Upper lobe of left lung (tissue), 6 donors: ENCODE measurements at regions not wholly inside any gene's neighbourhood (a gene's known extent, or its start where the extent isn't known, plus 50 kb on each side); places are given as distances from the start of the nearest gene placed in this dataset.
"Not testable (repeated sequence)": the region's sequence is repeated elsewhere in the genome, so short reads cannot be mapped to it uniquely, and the experiment has no call there.

Experiments used
- ATAC-seq, 2 donors: fragments of 200-7000 bp; cut with Tn5 transposase; one replicate each; pipeline ENCODE4 v1.9.1; 2022; ENCODE audit warnings: mild to moderate bottlenecking in 2 of 2, moderate library complexity in 2 of 2; ENCODE audit not compliant: low FRiP score in 2 of 2
- DNase-seq, 2 donors: peaks; one replicate each; pipeline ENCODE4 v3.0.0-alpha.2; 2019 to 2020
- H3K27ac ChIP-seq, 4 donors: fragments of 200-600 bp; sonication (generic); one replicate each; pipeline ENCODE4 v1.5.1; 2016 to 2019
- H3K27me3 ChIP-seq, 4 donors: fragments of 200-600 bp; sonication (generic); one replicate each; pipeline ENCODE4 v1.5.1; 2017 to 2019
- H3K36me3 ChIP-seq, 4 donors: fragments of 200-600 bp; sonication (generic); one replicate each; pipeline ENCODE4 v1.5.1; 2016 to 2019
- H3K4me1 ChIP-seq, 4 donors: fragments of 200-600 bp; sonication (generic); one replicate each; pipeline ENCODE4 v1.5.1; 2018 to 2019
- H3K4me3 ChIP-seq, 4 donors: fragments of 200-600 bp; sonication (generic); one replicate each; pipeline ENCODE4 v1.5.1; 2017 to 2019; ENCODE audit warnings: mild to moderate bottlenecking in 2 of 4, moderate library complexity in 1 of 4
- H3K9me3 ChIP-seq, 4 donors: fragments of 200-600 bp; sonication (generic); one replicate each; pipeline ENCODE4 v1.5.1; 2018 to 2019
- CTCF ChIP-seq, 6 experiments: fragments of 450-650 bp in 4 of 6; fragments of 200-600 bp in 2 of 6; sonication (generic) in 2 of 6; IDR thresholded peaks; one replicate each; pipeline ENCODE4 v1.5.1; 2016 to 2019; ENCODE audit warnings: antibody characterized with exemption in 6 of 6
- EP300 ChIP-seq, 4 donors: sonication (generic); formaldehyde crosslinking; IDR thresholded peaks; one replicate each; pipeline ENCODE4 v1.5.1; 2017; ENCODE audit warnings: antibody characterized with exemption in 4 of 4, control low read depth in 2 of 4
- POLR2A ChIP-seq, 4 donors: fragments of 450-650 bp; IDR thresholded peaks; one replicate each; pipeline ENCODE4 v1.5.1; 2016 to 2017; ENCODE audit warnings: antibody characterized with exemption in 4 of 4, mild to moderate bottlenecking in 2 of 4
- POLR2AphosphoS5 ChIP-seq, 2 donors: sonication (generic); formaldehyde crosslinking; IDR thresholded peaks; one replicate each; pipeline ENCODE4 v1.5.1; 2017; ENCODE audit warnings: antibody characterized with exemption in 2 of 2
- WGBS, 2 donors: methylation state at CpG; one replicate each; pipeline ENCODE4 v1.1.5; 2017 to 2018; 5-methylcytosine and 5-hydroxymethylcytosine counted together
- donor health status: DM: no; HTN: no; CAD: no; lungs with moderate emphysema.
- donor health status: DM: no; HTN: yes; CAD: no; lungs with severe emphysema.

- ATAC-seq: peak in 1 of 2 donors; percentile 75
- no peaks in the 10 kb centered on the region for H3K4me1 ChIP-seq
- DNase-seq: peak in 1 of 2 donors; percentile 29
- 36 to 37% methylated on average over 2 of the region's 2 CpGs for WGBS, 2 donors
- peaks cover 0 to 19% (median 0%) of the 10 kb centered on the region in 4 donors for H3K9me3 ChIP-seq
- TF ChIP-seq POLR2A (IDR thresholded peaks at IDR 0.05): no peak
- no peak for TF ChIP-seq POLR2AphosphoS5 (IDR thresholded peaks at IDR 0.05)
- no peak for TF ChIP-seq CTCF (IDR thresholded peaks at IDR 0.05)
- H3K36me3 ChIP-seq: no peaks in the 10 kb centered on the region
- H3K27ac ChIP-seq: no peak overlapping the region
- no peak overlapping the region for H3K4me3 ChIP-seq
- no peaks in the 10 kb centered on the region for H3K27me3 ChIP-seq
These were observed 535.9 kb downstream of the FRK start for GRCh38 chr6:115524821-115525220.

- not testable (repeated sequence) for ATAC-seq, H3K27me3 ChIP-seq, H3K4me3 ChIP-seq, H3K27ac ChIP-seq, H3K4me1 ChIP-seq, H3K36me3 ChIP-seq, DNase-seq
- WGBS, 2 donors: 78 to 90% methylated on average over 3 of the region's 3 CpGs
- peaks cover 0 to 22% (median 0%) of the 10 kb centered on the region in 4 donors for H3K9me3 ChIP-seq
These were observed 538.9 kb downstream of the FRK start for GRCh38 chr6:115521747-115522146.

GRCh38 chr6:115514656-115515055 lies 546.0 kb downstream of the FRK start:
- 73 to 77% methylated on average over 4 of the region's 4 CpGs for WGBS, 2 donors
- H3K4me3 ChIP-seq: no peak overlapping the region
- no peak overlapping the region for H3K27ac ChIP-seq
- no peaks in the 10 kb centered on the region for H3K4me1 ChIP-seq
- DNase-seq (no peak), ATAC-seq (no peak)
- no peaks in the 10 kb centered on the region for H3K27me3 ChIP-seq
- peaks cover 0 to 2% (median 0%) of the 10 kb centered on the region in 4 donors for H3K9me3 ChIP-seq
- H3K36me3 ChIP-seq: no peaks in the 10 kb centered on the region
- TF ChIP-seq POLR2A (IDR thresholded peaks at IDR 0.05): no peak
- TF ChIP-seq EP300 (IDR thresholded peaks at IDR 0.05): no peak

- 16 to 32% methylated on average over 1 of the region's 1 CpG for WGBS, 2 donors
- no peaks in the 10 kb centered on the region for H3K4me1 ChIP-seq
- H3K9me3 ChIP-seq: no peaks in the 10 kb centered on the region
- H3K27ac ChIP-seq: no peak overlapping the region
- no peak overlapping the region for H3K4me3 ChIP-seq
- H3K27me3 ChIP-seq: no peaks in the 10 kb centered on the region
- H3K36me3 ChIP-seq: no peaks in the 10 kb centered on the region
- no peak for TF ChIP-seq EP300 (IDR thresholded peaks at IDR 0.05)
- no peak for TF ChIP-seq POLR2A (IDR thresholded peaks at IDR 0.05)
- TF ChIP-seq CTCF (IDR thresholded peaks at IDR 0.05): no peak
- no peak for TF ChIP-seq POLR2AphosphoS5 (IDR thresholded peaks at IDR 0.05)
- DNase-seq (no peak), ATAC-seq (no peak)
These were observed 547.8 kb downstream of the FRK start for GRCh38 chr6:115512923-115513322.

- ATAC-seq: no peak
- TF ChIP-seq POLR2AphosphoS5 (IDR thresholded peaks at IDR 0.05): no peak
- TF ChIP-seq EP300 (IDR thresholded peaks at IDR 0.05): no peak
- no peak for TF ChIP-seq POLR2A (IDR thresholded peaks at IDR 0.05)
- no peak for TF ChIP-seq CTCF (IDR thresholded peaks at IDR 0.05)
- Histone ChIP-seq H3K27ac (no peak overlapping the region), H3K4me1 (no peaks in the 10 kb centered on the region), H3K36me3 (no peaks in the 10 kb centered on the region), H3K27me3 (no peaks in the 10 kb centered on the region), H3K4me3 (no peak overlapping the region), H3K9me3 (no peaks in the 10 kb centered on the region)
- no peak for DNase-seq
These were observed 548.9 kb downstream of the FRK start for GRCh38 chr6:115511771-115512170.

- H3K9me3 ChIP-seq, H3K36me3 ChIP-seq, DNase-seq, H3K27me3 ChIP-seq, H3K4me3 ChIP-seq, H3K27ac ChIP-seq, H3K4me1 ChIP-seq: not testable (repeated sequence)
- 38 to 60% methylated on average over 2 of the region's 2 CpGs for WGBS, 2 donors
- peak in 1 of 2 donors; percentile 57 for ATAC-seq
These were observed 558.3 kb downstream of the FRK start for GRCh38 chr6:115502432-115502831.
